ENCODE measurements at regions not wholly inside any gene's neighbourhood (a gene's known extent, or its start where the extent isn't known, plus 50 kb on each side); places are given as distances from the start of the nearest gene placed in this dataset.

DNA sequence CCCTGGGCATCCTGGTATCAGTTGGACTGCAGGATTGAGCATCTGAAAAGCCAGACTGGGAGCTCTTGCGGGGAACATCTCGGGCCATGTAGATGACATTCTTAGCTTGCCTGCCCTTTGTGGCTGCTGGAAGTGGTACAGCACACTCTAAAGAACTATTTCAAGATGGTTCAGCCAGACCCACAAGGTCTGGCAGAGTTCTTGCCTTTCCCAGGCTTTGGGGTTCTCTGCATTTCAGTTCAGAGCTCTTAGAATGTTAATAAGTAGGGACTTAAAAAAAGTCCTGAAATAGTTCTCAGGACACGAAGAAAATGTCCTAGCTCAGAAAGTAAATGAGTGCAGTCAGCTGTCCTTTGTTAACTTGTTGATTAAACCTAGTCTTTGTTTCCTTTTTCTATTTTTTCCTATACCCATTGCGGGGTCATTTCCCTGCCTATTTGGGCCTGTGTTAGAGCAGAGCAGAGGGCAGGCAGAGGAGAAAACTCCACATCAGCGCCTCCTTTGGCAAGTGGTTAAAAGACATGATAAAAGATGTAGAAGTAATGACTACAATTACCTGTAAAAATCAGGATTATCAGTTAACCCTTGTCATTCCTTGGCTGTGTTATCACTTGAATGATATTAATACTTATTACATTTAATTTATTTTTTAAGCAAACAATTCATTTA is 291.5 kb downstream of the ZSWIM6 start:
- DNase-seq = no peak

DNA sequence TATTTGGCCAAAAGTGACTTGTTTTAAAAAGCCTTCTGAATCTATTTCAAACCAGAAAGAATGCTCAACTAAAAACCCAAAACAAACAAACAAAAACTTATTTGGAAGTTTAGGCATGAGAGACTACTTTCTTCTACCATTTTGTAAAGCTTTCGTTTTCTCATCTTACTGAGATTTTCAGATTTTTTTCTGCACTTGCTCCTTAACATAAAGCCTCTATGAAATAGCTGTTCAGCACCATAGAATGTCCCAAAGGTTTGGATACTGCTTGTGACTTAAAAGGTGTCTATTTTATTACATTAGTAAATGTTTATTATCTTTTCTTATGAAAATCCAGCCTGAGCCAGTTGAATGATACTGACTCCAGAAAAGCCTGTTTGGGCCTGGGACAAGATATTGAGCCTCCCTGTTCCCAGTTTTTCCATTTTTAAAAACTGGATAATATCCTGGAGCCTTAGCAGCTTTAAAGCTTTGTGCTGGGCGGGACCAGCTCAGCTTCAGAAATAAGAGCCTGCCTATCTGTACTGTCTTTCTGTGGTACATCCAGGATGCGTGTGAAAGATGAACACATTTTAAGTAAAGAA is 292.6 kb downstream of the ZSWIM6 start:
- DNase-seq = no peak

DNA sequence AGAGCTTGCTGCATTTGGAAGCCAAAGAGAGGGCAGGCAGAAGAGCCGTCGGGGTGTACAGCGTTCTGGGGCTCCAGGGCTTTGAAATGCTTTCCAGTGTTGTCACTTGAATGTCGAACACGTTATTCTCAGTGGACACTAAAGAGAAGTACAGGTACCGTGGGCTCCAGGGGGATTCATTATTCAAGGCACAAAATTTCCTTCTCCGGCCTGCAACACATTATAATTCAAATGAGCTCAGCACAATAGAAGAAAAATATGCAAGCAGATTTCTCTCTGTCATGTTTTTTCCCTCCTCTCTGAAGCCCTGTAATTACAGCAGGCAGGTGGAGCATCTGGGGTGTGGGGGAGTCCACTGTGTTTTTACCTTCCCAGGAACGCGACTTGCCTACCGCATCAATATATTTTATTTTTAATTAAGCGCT is 293.1 kb downstream of the ZSWIM6 start:
- no peak for DNase-seq

DNA sequence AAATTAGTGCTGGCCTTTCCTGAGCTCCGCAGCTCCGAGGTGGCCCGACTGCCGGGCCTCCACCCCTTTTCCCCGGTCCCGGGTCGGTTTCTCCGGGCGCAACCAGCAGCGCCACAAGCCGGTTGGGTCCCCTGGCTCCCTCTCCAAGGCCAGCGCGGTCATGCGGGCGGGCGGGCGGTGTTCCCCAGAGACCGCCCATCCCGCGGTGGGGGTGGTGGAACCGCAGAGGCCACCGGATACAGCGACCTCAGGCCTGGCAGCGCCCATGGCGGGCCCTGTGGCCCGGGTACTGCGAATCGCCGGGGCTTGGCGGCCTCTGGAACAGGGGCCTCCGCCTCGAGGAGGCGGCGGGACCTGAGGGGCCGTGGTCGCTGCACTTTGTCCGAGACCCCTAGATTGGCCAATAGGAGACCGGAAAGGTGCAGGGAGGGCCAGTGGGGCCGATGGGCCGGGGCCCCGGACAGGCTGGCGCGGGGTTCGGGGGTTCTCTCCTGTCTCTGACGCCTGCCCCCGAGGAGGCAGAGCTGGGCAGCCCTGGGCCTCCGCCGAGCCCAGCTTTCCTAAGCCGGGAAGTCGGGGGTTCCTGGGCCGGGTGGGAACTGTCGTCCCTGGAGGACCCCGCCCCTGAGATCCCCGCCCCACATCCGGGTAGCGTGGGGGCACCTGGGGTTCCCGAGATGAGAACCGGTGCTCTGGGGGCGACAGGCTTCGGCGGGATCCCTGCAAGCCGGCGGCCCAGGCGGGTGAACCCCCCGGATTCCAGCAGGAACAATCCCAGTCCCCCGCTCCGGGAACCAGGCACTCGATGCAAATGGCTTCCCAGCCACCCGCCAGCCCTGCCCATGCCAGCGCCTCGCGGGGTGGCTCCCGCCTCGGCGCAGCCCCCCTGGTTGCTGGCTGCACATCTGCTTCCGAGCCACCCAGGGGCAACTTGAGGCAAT is 293.9 kb downstream of the ZSWIM6 start:
- peak; percentile 13 for DNase-seq

DNA sequence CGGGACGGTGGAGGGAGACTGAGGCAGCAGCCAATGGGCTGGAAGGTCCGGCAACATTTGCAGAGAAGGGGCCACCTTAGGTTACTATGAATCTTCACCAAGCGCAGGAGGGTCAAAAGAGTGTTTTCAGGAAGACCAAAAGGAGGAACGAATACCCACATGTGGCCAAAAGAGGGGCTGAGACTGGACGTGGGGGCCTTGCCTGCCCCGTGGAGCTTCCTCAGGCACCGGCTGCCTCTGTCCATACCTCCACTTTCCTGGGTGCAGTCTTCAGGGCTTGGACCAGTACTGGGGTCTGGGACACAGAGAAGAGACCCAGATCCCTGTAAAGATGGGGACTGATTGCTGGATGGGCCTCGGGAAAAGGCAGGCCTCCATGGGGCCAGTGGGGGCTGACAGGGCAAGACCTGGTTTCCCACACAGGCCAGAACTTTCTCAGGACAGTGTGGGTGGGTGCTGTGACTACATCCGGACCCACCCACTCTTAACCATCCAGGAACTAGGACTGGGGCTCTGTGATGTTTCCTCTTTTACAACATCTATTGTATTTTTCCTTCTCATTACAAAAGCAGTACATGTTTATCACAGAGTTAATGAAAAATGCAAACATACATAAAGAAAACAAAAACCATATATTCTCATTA is 294.7 kb downstream of the ZSWIM6 start:
- no peak for DNase-seq

DNA sequence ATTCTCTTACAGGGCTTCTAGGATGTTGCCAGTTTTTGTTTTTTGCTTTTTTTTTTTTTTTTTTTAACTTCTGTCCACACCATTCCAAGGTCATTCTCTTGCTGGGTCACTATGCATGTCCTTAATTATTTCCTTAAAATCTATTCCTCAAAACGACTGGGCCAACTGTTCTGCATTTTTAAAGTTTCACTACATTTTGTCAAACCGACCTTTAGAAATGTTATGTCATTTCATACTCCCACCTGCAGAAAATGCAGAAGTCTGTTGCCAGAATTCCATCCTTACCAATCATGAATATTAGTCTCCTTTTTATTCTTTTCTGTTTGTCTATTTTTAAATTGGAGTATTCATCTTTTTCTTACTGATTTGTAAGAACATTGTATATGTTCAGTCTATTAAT is 295.5 kb downstream of the ZSWIM6 start:
- no peak for DNase-seq

DNA sequence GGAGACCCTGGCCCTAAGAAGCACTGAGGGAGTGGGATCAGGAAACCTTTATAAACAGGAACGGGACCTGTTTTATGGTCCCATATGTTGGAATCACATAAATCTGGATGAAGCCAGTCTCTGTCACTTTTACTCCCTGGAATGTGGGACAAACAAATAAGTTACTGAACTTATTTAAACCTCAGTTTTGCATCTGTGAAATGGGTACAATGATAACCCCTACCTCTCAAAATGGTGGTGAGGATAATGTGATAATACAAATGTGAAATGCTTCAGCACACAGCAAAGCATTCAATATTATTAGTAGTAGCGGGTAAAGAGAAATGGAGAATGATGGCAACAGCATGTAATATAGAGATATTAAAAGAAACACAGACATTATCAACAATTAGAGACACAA is 298.9 kb downstream of the ZSWIM6 start:
- no peak for DNase-seq

DNA sequence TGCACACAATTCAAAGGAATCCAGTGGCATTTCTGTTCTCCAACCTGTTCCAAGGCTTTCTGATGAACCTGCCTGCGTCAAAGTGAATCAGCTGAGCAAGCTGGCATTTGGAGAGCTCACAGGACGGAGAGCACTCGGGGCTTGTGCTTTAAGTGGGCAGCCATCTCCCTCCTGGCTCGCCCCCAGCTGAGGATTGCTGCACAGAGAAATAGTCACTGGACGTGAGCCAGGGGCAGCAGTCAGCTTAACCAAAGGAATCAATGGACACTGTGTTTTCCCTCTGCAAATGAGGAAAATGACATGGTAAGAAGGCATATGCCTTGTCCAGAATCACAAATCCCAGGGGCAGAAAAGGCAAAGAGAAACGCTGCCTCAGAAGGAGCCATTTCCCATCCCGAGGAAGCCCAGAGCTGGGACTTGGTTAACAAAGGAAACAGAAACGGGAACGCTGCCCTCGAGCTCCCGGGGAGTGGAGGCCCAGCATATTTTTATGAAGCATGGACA is 299.4 kb downstream of the ZSWIM6 start:
- DNase-seq = no peak

DNA sequence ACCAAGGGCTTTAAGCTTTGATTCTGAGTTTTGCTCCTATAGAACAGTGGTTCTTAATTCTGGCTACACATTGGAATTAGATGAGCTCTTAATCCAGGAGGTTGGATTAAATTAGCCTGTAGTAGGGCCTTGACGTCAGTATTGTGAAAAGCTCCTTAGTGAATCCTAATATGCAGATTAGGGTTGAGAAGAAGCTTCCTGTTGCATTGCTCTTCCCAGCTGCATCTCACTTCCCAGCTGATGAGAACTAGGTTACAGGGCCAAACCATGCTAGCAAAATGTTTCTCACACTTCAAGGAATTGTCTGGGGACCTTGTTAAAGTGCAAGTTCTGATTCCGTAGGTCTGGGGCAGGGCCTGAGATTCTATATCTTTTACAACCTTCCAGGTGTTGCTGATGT is 300.0 kb downstream of the ZSWIM6 start:
- DNase-seq = no peak

DNA sequence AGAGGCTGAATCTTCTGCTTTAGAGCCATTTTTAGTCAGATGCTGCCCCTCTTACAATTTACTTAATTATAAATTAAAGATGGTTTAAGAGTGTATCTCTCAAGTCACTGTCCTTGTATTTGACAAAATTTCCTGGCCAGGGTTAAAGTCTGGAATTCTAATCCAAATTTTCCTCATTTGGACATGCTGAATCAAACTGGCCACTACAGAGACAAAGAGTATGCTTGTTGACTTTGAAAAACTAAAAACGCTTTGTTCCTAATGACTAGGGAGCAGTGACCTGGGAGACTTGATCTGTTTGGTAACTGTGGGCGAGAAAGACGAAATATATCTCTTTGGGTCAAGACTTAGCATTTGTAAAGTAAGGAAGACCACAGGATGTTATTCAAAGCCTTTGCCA is 303.2 kb downstream of the ZSWIM6 start:
- no peak for DNase-seq

DNA sequence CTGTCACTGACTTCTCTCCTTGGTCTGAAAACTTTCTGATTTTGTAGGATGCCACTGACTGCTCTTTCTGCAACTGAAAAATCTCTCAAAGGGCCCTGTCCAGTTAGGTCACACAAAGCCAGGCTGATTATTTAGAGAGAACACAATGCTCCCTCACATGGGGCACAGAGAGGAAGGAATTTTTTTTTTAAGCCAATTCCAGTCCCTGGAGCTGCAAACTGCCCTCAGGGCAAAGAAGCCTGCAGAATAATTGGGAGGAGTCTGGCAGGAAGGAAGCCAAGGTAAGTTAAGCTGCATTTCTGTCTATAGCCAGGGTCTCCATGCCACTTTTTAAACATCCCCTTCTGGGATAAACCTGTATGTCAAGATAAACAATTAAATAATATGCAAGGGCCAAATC is 305.5 kb downstream of the ZSWIM6 start:
- no peak for DNase-seq

DNA sequence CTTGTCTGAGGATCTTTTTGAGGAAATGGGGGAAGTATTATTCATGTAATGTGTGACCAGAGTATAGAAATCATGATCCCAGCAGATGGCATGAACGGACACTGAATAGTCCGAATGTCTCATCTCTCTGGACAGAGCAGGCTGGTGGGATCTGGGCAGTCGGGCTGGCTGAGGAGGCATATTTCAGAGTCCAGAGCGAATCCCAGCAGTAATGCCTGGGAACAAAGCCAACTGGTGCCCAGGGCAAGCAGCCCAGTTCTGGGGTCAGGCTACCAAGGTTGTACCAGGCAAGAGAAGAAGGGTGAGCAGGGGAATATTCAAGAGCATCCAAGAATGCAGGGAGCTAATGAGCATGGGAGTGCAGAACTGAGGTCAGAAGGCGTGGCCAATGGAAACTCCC is 306.4 kb downstream of the ZSWIM6 start:
- DNase-seq = no peak

DNA sequence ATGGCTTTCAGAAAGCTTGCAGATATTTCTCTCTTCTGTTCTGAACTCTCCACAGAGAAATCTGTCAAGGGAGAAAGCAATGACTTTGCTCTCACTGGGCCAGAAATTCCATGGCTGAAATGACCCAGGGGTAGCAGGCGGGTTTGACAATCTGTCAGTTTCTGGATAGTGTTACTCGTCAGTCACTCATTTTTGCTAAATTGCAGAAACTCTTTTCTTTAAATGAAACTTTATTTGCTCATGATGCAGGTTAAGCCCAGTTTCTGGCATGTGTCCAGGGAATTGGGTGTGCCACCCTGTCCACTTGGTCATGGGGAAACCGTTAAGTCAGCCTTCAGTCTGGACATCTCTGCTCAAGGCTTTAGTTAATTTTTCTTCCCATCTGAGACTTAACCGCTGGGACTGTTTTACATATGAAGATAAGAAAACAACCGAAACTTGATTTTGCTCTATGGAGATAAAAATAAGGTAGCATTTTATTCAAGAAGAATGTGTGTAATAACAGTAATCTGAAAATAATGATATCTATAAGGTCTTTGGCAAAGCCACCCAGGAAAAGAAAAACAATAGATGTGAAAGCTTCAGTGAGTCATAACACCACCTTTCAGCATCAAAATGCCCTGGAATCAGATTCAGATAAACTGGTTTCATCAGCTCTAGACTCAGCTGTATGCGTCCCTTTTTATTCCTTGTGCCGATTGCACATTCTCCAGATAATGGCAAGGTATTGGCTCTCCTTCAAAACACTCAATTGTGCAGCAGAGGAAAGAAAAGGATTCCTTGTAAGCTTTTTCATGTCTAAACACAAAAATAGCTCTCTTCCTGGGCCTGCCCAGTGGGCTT is 308.3 kb downstream of the ZSWIM6 start:
- no peak for DNase-seq

DNA sequence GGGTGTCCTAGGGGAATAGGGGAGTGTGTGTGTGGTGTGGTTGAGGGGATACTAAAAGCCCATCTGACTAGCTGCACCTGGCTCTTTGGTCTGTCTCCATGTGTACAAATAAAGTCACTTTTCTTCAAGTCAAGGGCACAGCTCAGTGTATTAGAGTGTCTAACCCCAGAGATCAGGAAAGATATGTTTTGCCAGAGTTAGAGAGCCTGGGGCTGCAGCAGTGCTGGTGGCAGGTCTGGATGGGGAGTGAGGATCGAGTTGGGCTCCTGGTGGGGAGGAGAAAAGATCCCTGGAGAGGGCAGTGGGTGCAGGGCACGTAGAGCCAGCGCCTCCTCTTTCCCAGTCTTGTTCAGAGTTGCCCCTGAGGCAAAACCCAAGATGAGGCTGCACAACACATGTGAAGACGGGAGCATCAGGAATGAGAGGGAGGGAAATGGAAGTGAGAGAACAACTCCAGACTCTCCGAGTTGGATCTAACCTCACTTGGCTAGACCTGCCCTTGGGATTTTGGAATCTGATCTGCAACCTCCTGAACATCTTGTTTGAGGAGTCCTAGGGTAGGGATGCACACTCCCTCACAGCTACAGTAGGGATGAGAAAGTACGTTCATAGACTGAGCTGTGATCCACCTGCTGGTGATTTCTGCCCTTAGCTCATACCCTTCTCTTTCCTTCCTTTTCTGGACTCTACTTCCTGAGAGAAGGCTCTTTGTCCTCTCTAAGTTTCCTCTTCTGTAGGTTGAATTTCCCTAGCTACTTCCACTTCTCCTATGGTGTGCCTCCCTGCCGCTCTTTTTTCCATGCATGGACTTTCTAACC is 309.9 kb downstream of the ZSWIM6 start:
- no peak for DNase-seq

DNA sequence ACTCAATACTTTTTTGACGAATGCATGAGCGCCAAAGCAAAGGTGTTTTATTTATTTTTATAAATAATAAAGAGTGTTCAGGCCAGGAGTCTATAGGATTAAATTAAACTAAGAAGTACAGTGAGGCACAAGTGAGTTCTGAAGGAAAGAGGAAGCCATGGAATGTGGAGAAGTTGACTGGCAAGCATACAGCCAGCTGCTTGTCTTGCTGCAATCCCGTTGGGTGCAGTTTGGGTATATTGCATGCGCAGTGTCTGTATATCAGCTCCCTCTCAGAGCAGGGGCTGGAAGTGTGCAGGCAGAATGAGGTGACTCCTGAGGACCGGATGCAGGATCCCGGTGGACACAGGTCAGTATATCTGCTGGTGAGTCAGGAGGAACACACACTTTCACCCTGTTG is 315.6 kb downstream of the ZSWIM6 start:
- DNase-seq = no peak

DNA sequence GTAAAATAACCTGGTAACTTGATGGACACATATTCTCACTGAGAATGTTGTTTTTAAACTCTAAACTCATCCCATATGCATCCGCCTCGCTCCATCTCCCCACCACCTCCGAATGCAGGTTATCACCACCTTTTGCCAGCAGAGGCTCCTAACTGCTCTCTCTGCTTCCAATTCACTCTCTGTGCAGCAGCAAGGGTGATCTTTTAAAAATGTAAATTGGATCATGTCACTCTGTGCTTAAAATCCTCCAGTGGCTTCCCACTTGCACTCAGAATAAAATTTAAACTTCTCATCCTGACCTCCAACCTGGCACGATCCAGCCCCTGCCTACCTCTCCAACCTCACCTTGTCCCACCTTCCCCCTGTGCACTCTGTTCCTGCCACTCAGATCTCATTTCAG is 317.2 kb downstream of the ZSWIM6 start:
- DNase-seq = no peak

DNA sequence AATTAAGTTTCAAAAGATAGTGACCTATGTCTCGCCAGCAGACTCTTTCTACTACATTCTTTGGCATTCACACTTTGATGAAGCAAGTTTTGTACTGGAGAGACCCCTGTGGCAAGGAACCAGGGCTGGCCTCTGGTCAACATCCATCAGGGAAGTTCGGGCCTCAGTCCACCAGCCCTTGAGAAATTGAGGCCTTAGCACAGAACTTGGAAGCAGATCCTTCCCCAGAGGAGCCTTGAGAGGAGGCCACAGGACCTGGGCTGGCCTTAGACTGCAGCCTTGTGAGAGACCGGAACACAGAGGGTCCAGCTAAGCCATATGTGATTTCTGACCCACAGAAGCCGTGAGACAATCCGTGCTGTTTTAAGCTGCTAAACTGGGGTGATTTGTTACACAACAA is 317.9 kb downstream of the ZSWIM6 start:
- DNase-seq = no peak

DNA sequence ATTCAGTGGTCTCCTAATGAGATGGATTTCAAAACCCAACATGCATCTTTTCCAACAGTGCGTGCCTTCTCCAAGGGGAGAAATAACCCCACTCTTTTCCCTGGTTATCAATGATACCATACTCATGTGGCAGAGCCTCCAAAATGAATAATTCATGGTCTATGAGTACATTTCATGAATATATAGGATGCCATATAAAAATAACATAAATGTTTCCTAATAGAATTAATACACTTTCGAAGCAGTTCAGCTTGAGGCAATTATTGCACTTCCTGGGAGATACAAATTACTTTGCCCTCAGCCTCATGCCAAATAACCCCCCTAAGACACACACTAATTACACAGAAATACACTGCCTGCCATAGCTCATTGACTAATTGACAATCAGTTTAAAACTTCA is 318.6 kb downstream of the ZSWIM6 start:
- DNase-seq = no peak

DNA sequence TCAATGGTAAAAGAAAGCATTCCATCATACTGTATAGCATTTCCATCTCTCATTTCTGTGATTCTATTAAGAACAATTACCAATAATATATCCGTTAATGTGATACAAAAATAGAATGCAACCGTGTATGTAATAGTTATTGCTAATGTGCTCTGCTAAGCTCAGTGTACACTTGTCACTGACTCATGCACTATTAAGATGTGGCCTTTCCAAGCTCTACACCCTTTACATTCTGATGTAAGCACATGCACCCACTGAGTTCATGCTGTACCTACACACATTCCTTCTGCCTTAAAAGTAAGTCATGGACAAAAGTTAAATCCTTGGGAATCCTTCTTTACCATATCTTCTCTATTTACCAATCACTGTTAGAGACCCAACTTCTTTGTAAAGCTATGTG is 319.1 kb downstream of the ZSWIM6 start:
- no peak for DNase-seq

DNA sequence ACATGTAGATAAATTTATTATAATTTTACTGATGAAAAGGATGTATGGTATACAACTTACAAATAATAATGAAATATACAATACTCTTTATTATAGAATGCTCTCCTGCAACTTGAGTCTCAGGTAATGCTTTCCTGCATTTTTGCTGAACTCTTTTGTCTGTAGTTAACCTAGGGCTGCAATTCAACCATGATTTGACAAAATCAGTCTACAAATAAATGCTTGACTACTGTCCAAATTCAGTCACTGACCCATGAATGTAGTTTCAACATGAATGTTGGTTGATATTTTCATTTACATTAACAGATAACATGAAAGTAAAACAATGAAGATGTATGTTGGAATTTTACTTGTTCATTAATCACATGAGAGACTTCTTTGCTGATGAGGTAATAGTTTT is 320.9 kb downstream of the ZSWIM6 start:
- no peak for DNase-seq

DNA sequence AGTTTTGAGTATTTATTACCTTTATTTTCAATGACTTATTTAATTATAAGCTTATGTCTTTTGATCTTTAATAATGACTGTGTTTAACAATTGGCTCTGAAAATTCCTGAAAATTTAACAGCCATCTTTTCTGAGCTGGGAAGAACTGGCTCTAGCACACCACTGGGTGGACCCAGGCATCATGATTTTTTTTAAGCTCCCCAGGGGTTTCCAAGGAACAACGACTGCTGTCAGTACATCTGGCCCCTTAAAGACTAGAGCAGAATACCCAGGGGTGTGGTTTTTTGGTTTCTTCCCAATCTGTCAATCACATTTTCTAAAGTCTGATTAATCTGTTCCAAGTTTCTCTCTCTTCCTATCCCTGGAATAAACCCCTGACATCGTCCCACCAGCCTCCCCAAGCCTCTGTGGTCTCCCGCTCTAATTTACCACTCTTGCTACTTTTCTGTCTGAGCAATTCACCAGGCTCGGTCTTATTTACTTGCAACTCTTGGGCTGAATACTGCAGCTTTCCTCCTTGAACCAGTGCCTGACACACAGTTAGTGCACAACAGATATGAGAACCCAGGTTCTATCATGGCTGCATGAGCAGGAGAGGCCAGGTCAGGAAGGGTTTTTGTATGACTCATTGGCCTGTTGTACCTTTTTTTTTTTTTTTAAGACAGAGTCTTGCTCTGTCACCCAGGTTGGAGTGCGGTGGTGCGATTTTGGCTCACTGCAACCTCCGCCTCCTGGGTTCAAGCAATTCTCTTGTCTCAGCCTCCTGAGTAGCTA is 321.9 kb downstream of the ZSWIM6 start:
- no peak for DNase-seq

Data from stimulated activated CD4-positive, alpha-beta T cell treated with anti-CD3 and anti-CD28 coated beads, Interleukin-4, amount 100 ng/mL, for 24 hours (primary cell).